ENCODE measurements at regions not wholly inside any gene's neighbourhood (a gene's known extent, or its start where the extent isn't known, plus 50 kb on each side); places are given as distances from the start of the nearest gene placed in this dataset.

DNA sequence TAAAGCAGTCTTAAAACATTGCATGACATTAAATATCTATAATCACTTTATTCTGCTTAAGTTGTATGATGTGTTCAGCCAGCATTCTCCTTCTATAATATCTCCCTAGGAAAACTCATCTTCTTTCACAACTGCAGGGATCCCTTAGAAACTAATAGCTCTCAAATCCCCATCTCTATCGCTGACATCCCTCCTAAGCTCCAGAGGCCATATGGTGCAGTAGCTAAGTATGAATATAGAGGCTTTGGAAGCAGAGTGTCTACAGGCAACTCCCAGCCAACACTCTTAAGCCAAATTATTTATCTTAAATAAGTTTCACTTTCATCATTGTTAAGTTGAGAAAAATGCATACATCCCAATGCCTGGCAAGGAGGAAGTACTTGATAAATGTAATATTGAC is 349.5 kb upstream of the MIR17HG start:
- TF ChIP-seq, protein P1, sequence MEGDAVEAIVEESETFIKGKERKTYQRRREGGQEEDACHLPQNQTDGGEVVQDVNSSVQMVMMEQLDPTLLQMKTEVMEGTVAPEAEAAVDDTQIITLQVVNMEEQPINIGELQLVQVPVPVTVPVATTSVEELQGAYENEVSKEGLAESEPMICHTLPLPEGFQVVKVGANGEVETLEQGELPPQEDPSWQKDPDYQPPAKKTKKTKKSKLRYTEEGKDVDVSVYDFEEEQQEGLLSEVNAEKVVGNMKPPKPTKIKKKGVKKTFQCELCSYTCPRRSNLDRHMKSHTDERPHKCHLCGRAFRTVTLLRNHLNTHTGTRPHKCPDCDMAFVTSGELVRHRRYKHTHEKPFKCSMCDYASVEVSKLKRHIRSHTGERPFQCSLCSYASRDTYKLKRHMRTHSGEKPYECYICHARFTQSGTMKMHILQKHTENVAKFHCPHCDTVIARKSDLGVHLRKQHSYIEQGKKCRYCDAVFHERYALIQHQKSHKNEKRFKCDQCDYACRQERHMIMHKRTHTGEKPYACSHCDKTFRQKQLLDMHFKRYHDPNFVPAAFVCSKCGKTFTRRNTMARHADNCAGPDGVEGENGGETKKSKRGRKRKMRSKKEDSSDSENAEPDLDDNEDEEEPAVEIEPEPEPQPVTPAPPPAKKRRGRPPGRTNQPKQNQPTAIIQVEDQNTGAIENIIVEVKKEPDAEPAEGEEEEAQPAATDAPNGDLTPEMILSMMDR (IDR thresholded peaks at IDR 0.05; ENCODE audit: low read depth, low read length, missing input control), result no peak
- TF ChIP-seq SP1 (IDR thresholded peaks at IDR 0.05), result no peak
- no peak for TF ChIP-seq FOXA1 (IDR thresholded peaks at IDR 0.05)
- TF ChIP-seq, protein P2, sequence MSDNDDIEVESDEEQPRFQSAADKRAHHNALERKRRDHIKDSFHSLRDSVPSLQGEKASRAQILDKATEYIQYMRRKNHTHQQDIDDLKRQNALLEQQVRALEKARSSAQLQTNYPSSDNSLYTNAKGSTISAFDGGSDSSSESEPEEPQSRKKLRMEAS (IDR thresholded peaks at IDR 0.05), result no peak
- no peak for TF ChIP-seq YY1 (IDR thresholded peaks at IDR 0.05)
- no peak for TF ChIP-seq TAF1 (conservative IDR thresholded peaks at IDR 0.05)
- TF ChIP-seq, protein P3, sequence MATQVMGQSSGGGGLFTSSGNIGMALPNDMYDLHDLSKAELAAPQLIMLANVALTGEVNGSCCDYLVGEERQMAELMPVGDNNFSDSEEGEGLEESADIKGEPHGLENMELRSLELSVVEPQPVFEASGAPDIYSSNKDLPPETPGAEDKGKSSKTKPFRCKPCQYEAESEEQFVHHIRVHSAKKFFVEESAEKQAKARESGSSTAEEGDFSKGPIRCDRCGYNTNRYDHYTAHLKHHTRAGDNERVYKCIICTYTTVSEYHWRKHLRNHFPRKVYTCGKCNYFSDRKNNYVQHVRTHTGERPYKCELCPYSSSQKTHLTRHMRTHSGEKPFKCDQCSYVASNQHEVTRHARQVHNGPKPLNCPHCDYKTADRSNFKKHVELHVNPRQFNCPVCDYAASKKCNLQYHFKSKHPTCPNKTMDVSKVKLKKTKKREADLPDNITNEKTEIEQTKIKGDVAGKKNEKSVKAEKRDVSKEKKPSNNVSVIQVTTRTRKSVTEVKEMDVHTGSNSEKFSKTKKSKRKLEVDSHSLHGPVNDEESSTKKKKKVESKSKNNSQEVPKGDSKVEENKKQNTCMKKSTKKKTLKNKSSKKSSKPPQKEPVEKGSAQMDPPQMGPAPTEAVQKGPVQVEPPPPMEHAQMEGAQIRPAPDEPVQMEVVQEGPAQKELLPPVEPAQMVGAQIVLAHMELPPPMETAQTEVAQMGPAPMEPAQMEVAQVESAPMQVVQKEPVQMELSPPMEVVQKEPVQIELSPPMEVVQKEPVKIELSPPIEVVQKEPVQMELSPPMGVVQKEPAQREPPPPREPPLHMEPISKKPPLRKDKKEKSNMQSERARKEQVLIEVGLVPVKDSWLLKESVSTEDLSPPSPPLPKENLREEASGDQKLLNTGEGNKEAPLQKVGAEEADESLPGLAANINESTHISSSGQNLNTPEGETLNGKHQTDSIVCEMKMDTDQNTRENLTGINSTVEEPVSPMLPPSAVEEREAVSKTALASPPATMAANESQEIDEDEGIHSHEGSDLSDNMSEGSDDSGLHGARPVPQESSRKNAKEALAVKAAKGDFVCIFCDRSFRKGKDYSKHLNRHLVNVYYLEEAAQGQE (IDR thresholded peaks at IDR 0.05), result no peak
- TF ChIP-seq, protein P4, sequence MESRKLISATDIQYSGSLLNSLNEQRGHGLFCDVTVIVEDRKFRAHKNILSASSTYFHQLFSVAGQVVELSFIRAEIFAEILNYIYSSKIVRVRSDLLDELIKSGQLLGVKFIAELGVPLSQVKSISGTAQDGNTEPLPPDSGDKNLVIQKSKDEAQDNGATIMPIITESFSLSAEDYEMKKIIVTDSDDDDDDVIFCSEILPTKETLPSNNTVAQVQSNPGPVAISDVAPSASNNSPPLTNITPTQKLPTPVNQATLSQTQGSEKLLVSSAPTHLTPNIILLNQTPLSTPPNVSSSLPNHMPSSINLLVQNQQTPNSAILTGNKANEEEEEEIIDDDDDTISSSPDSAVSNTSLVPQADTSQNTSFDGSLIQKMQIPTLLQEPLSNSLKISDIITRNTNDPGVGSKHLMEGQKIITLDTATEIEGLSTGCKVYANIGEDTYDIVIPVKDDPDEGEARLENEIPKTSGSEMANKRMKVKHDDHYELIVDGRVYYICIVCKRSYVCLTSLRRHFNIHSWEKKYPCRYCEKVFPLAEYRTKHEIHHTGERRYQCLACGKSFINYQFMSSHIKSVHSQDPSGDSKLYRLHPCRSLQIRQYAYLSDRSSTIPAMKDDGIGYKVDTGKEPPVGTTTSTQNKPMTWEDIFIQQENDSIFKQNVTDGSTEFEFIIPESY (IDR thresholded peaks at IDR 0.05), result no peak
- no peak for TF ChIP-seq HNF4G (IDR thresholded peaks at IDR 0.05)
- no peak for TF ChIP-seq JUND (IDR thresholded peaks at IDR 0.05)
- no peak for TF ChIP-seq RAD21 (IDR thresholded peaks at IDR 0.05)

All from liver (tissue), 3 donors.